GM12872 (cell line): ENCODE measurements at regions not wholly inside any gene's neighbourhood (a gene's known extent, or its start where the extent isn't known, plus 50 kb on each side); places are given as distances from the start of the nearest gene placed in this dataset.

ENCODE experiments used
- CTCF ChIP-seq: IDR thresholded peaks from 3 replicates; pipeline ENCODE4 v1.5.1; 2011; ENCODE audit warnings: low read depth, mild to moderate bottlenecking, low read length, moderate library complexity; ENCODE audit not compliant: insufficient read depth

GRCh38 chr3:152173627-152174026, 95.1 kb upstream of the MBNL1 start:
- TF ChIP-seq CTCF: no peak

GRCh38 chr3:152174876-152175527, 93.7 kb upstream of the MBNL1 start:
- no peak for TF ChIP-seq CTCF

GRCh38 chr3:152175528-152175889, 93.2 kb upstream of the MBNL1 start:
- TF ChIP-seq CTCF: no peak

DNA sequence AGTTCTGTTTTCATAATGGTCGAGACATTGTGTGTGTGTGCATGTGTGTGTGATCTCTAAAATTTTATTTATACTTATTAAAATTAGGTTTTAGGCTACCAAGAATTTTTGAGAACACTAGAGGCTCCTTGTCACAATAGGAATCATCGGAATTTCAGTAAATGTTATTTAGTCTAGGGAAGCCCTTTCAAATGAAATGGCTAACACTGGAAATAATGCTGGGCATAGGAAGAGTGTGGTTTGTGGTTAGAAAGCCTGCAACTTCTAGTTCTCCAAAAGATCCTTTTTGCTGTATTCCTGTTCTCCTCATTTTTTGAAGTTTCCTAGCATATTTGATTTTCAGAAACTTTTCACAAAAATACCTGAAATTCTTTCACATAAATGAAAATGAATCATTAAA, 92.5 kb upstream of the MBNL1 start:
- TF ChIP-seq CTCF: no peak

GRCh38 chr3:152176998-152177397, 91.7 kb upstream of the MBNL1 start:
- no peak for TF ChIP-seq CTCF

- no peak for TF ChIP-seq CTCF
Observed at GRCh38 chr3:152177757-152178156, 91.0 kb upstream of the MBNL1 start.

- TF ChIP-seq CTCF: peak; percentile 78
Observed at GRCh38 chr3:152183473-152183872, 85.3 kb upstream of the MBNL1 start.
